ENCODE measurements at regions not wholly inside any gene's neighbourhood (a gene's known extent, or its start where the extent isn't known, plus 50 kb on each side); places are given as distances from the start of the nearest gene placed in this dataset.
"Not testable (repeated sequence)": the region's sequence is repeated elsewhere in the genome, so short reads cannot be mapped to it uniquely, and the experiment has no call there.

- no peak for DNase-seq
These were observed 74.9 kb downstream of the ANKEF1 start for GRCh38 chr20:10109641-10110040.

GRCh38 chr20:10110151-10110550 is 75.4 kb downstream of the ANKEF1 start:
- no peak for DNase-seq

- DNase-seq, result no peak
These were observed 76.6 kb downstream of the ANKEF1 start for GRCh38 chr20:10111139-10111958.

- no peak for DNase-seq
These were observed 77.1 kb downstream of the ANKEF1 start for GRCh38 chr20:10111959-10112250.

- no peak for DNase-seq
These were observed 79.0 kb downstream of the ANKEF1 start for GRCh38 chr20:10113746-10114145.

GRCh38 chr20:10114598-10114997 is 79.8 kb downstream of the ANKEF1 start:
- DNase-seq, result no peak

GRCh38 chr20:10115021-10115420 is 80.2 kb downstream of the ANKEF1 start:
- peak; percentile 2 for DNase-seq

- DNase-seq, result no peak
These were observed 84.5 kb downstream of the ANKEF1 start for GRCh38 chr20:10119336-10119735.

- DNase-seq, result not testable (repeated sequence)
These were observed 90.1 kb downstream of the ANKEF1 start for GRCh38 chr20:10124883-10125282.

GRCh38 chr20:10125757-10126156 is 91.0 kb downstream of the ANKEF1 start:
- no peak for DNase-seq

GRCh38 chr20:10129749-10130148 is 88.9 kb upstream of the SNAP25 start:
- DNase-seq, result no peak

- DNase-seq, result no peak
These were observed 86.8 kb upstream of the SNAP25 start for GRCh38 chr20:10131732-10132345.

- DNase-seq, result no peak
These were observed 86.2 kb upstream of the SNAP25 start for GRCh38 chr20:10132387-10132786.

GRCh38 chr20:10133532-10133931 is 85.1 kb upstream of the SNAP25 start:
- DNase-seq, result no peak

- DNase-seq, result no peak
These were observed 84.5 kb upstream of the SNAP25 start for GRCh38 chr20:10134176-10134575.

GRCh38 chr20:10135438-10135837 is 83.2 kb upstream of the SNAP25 start:
- DNase-seq, result no peak

- DNase-seq, result no peak
These were observed 81.6 kb upstream of the SNAP25 start for GRCh38 chr20:10137032-10137431.

GRCh38 chr20:10137533-10137932 is 81.1 kb upstream of the SNAP25 start:
- no peak for DNase-seq

- no peak for DNase-seq
These were observed 61.1 kb upstream of the SNAP25 start for GRCh38 chr20:10157549-10157948.

- DNase-seq, result no peak
These were observed 51.6 kb upstream of the SNAP25 start for GRCh38 chr20:10167040-10167439.

GRCh38 chr20:10167594-10167993 is 51.0 kb upstream of the SNAP25 start:
- no peak for DNase-seq
